ENCODE measurements at regions not wholly inside any gene's neighbourhood (a gene's known extent, or its start where the extent isn't known, plus 50 kb on each side); places are given as distances from the start of the nearest gene placed in this dataset.

DNA sequence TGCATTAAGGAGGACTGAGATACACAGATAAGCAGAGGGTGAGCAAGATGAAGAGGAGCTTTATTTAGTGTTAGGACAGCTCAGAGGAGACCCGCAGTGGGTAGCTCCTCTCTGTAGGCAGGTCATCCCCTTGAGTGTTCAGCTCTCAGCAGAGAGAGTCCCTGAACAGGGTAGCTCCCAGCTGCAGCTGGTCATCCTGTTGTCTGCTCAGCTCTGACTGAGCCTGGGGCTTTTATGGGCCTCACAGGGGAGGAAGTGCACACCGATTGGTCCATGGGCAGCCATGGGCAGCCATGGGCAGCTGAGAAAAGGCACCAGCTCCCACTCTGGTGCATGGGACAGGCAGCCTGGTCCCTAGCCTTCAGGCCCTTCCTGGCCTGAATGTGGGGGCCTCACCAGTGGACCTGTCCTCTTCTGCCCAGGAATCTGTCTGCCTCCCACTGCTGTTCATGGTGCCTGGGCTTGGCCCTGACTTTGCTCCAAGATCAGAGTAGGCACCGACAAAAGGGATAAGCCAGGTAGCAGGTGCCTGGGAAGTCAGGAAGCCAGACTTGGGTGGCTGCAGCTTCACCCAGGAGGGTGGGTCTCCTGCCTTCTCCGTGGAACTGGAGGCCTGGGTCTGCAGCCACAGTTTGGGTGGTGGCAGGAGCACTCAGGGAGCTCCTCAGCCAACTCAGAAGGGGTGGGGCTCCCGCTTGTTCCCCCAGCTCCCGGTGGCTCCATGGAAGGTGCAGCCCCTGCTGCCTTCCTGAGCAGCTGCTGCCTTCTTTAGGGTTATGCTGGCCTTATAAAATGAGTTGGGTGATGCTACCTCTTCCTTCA is 54.7 kb downstream of the MYEOV start:
- peak overlapping the region; percentile 15 for H2AFZ ChIP-seq (replicated peaks; ENCODE audit: low read length, poor library complexity)
- CTCF ChIA-PET, result no interaction called here

More for the DNA sequence above, 54.7 kb downstream of the MYEOV start:
- Histone ChIP-seq H3K9me3 (ENCODE audit: control insufficient read depth, insufficient read depth, low read length) (peaks cover 8% of the 10 kb centered on the region), H3K79me1 (ENCODE audit: low read depth in 1 of 2, low read length in 2 of 2) (peaks cover 0 to 27% of the 10 kb centered on the region in 2 experiments; a peak in 2 of 4 replicates), H3K23ac (ENCODE audit: low read depth, low read length) (no peak overlapping the region), H4K8ac (ENCODE audit: low read depth in 2 of 2, low read length in 2 of 2) (peak overlapping the region in 1 of 2 experiments; percentile 10; a peak in 1 of 4 replicates), H2AK9ac (replicated peaks; ENCODE audit: low read depth, low read length, poor library complexity) (no peak overlapping the region), H2AK5ac (ENCODE audit: low read depth, low read length) (peak overlapping the region; percentile 65), H2BK5ac (ENCODE audit: low read depth, low read length, poor library complexity, severe bottlenecking) (peak overlapping the region; percentile 23), H3K14ac (replicated peaks; ENCODE audit: low read depth, low read length) (no peak overlapping the region; the same call in 1 of the 2 replicates), H2BK120ac (ENCODE audit: low read depth, low read length) (peak overlapping the region; percentile 18; the same call in 1 of the 2 replicates), H4K20me1 (ENCODE audit: insufficient read depth, low read length) (no peaks in the 10 kb centered on the region), H3K4me3 (ENCODE audit: insufficient read depth, low read depth, low read length) (no peak overlapping the region), H3K36me3 (ENCODE audit: control insufficient read depth, insufficient read depth, low read length) (no peaks in the 10 kb centered on the region), H3K9me1 (ENCODE audit: insufficient read depth, low read length) (peaks cover 15% of the 10 kb centered on the region), H2BK20ac (ENCODE audit: low read depth, low read length) (peak overlapping the region; percentile 37; the same call in 1 of the 2 replicates), H4K5ac (ENCODE audit: low read depth, low read length) (no peak overlapping the region; the same call in 1 of the 2 replicates), H3K18ac (ENCODE audit: low read depth, low read length) (no peak overlapping the region; the same call in 1 of the 2 replicates), H4K91ac (ENCODE audit: insufficient read depth, low read depth, low read length) (no peak overlapping the region), H3K4me2 (ENCODE audit: low read depth, low read length) (no peak overlapping the region), H3K4ac (ENCODE audit: low read depth, low read length) (peak overlapping the region; percentile 24), H3K4me1 (ENCODE audit: control insufficient read depth, insufficient read depth, low read length) (peaks cover 14% of the 10 kb centered on the region), H3K27me3 (ENCODE audit: control insufficient read depth, insufficient read depth, low read length) (no peaks in the 10 kb centered on the region), H3K9ac (ENCODE audit: low read depth, low read length) (no peak overlapping the region), H3K27ac (ENCODE audit: insufficient read depth, low read length) (no peak overlapping the region), H2BK15ac (ENCODE audit: low read depth, low read length) (peak overlapping the region; percentile 46; the same call in 1 of the 3 replicates), H3K56ac (ENCODE audit: extremely low read depth, insufficient read depth, low read length) (no peak overlapping the region)
- BruUV-seq (replicated peaks), result no TSS peak
- no peak for ATAC-seq (ENCODE audit: low read depth)
- POLR2A ChIA-PET (ENCODE audit: unreplicated experiment), result no interaction called here
- WGBS, 2 experiments (ENCODE audit: extremely low coverage in 2 of 2, insufficient read length in 1 of 2), result no CpG with 5 or more reads among the region's 6 CpGs
- intact Hi-C loops (cut with micrococcal nuclease) (no loop called here), dilution Hi-C loops (cut with HindIII; ENCODE audit: low sequenced_read_pairs, unreplicated experiment) (no loop called here), in situ Hi-C loops (cut with MboI; ENCODE audit: low sequenced_read_pairs) (no loop called here)
- no peak for DNase-seq
- TF ChIP-seq MAZ (IDR thresholded peaks at IDR 0.05; ENCODE audit: borderline replicate concordance, low read depth, low read length), result no peak
- no peak for TF ChIP-seq CEBPB (IDR thresholded peaks at IDR 0.05; ENCODE audit: low read depth, low read length)
- TF ChIP-seq RCOR1 (IDR thresholded peaks at IDR 0.05; ENCODE audit: insufficient replicate concordance, low read length), result no peak
- TF ChIP-seq, protein P1, sequence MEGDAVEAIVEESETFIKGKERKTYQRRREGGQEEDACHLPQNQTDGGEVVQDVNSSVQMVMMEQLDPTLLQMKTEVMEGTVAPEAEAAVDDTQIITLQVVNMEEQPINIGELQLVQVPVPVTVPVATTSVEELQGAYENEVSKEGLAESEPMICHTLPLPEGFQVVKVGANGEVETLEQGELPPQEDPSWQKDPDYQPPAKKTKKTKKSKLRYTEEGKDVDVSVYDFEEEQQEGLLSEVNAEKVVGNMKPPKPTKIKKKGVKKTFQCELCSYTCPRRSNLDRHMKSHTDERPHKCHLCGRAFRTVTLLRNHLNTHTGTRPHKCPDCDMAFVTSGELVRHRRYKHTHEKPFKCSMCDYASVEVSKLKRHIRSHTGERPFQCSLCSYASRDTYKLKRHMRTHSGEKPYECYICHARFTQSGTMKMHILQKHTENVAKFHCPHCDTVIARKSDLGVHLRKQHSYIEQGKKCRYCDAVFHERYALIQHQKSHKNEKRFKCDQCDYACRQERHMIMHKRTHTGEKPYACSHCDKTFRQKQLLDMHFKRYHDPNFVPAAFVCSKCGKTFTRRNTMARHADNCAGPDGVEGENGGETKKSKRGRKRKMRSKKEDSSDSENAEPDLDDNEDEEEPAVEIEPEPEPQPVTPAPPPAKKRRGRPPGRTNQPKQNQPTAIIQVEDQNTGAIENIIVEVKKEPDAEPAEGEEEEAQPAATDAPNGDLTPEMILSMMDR (conservative IDR thresholded peaks at IDR 0.05; ENCODE audit: low read depth, low read length), result no peak
- TF ChIP-seq MAFK (IDR thresholded peaks at IDR 0.05; ENCODE audit: low read depth, low read length), result no peak
- TF ChIP-seq, protein P2, sequence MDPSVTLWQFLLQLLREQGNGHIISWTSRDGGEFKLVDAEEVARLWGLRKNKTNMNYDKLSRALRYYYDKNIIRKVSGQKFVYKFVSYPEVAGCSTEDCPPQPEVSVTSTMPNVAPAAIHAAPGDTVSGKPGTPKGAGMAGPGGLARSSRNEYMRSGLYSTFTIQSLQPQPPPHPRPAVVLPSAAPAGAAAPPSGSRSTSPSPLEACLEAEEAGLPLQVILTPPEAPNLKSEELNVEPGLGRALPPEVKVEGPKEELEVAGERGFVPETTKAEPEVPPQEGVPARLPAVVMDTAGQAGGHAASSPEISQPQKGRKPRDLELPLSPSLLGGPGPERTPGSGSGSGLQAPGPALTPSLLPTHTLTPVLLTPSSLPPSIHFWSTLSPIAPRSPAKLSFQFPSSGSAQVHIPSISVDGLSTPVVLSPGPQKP (IDR thresholded peaks at IDR 0.05; ENCODE audit: borderline replicate concordance, low read depth, low read length), result no peak
- TF ChIP-seq POLR2A (IDR thresholded peaks at IDR 0.05; ENCODE audit: low read depth, low read length), result no peak
- no peak for TF ChIP-seq USF2 (IDR thresholded peaks at IDR 0.05; ENCODE audit: low read depth, low read length)
- TF ChIP-seq RFX5 (IDR thresholded peaks at IDR 0.05; ENCODE audit: low read depth, low read length), result no peak
- TF ChIP-seq SMC3 (IDR thresholded peaks at IDR 0.05; ENCODE audit: low read depth, low read length), result no peak

Data from IMR-90 (cell line).